GM18511 (cell line): ENCODE measurements at regions not wholly inside any gene's neighbourhood (a gene's known extent, or its start where the extent isn't known, plus 50 kb on each side); places are given as distances from the start of the nearest gene placed in this dataset.
"Not testable (repeated sequence)": the region's sequence is repeated elsewhere in the genome, so short reads cannot be mapped to it uniquely, and the experiment has no call there.

ENCODE experiments used
- ATAC-seq: cut with Tn5 transposase; IDR thresholded peaks from one replicate; pipeline ENCODE4 v1.9.1; 2021; ENCODE audit warnings: mild to moderate bottlenecking, moderate library complexity; ENCODE audit not compliant: unreplicated experiment

DNA sequence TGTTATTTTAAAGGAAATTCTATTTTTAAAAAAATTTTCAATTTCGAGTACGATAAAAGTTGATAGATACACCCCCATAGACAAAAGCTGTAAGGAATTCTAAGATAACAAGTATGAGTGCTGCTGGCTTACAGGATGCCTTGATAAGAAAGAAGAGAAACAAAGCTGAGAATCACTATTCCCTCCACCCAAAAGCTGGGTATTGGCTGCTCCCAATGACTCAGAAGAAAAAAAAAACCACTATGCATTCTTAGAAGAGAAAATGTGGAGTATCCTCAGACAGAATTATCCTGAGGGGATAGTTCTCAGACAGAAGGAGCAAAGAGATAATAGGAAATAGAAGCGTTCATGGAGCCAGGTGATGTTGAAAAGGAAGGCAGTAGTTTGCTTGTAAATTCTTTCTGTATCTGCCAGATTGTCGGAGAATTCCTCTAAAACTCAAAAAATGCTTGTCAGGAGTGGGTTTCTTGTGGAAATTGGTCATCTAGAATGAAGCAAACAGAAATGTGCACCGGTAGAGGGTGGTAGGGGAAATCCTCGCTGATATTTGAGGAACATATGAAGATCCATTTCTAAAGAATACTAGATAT is 217.5 kb upstream of the ADAMTS3 start:
- no peak for ATAC-seq

DNA sequence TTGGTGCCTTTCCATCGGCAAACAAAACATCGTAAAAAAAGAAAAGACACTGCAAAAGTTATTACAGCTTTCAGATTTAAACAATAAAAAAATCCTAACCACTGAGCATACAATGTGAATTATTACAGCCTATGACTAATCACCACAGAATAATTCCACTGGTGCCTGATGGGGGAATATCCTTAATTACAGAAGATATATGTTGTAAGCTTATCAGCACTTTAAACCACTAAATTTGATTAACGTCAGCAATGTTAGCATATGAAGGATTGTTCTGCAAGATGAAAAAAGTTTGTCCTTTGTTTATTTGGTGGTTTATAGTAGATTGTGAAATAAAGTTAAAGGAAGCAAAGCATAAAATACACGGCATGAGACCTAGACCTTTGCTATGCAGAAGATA is 210.2 kb upstream of the ADAMTS3 start:
- no peak for ATAC-seq

DNA sequence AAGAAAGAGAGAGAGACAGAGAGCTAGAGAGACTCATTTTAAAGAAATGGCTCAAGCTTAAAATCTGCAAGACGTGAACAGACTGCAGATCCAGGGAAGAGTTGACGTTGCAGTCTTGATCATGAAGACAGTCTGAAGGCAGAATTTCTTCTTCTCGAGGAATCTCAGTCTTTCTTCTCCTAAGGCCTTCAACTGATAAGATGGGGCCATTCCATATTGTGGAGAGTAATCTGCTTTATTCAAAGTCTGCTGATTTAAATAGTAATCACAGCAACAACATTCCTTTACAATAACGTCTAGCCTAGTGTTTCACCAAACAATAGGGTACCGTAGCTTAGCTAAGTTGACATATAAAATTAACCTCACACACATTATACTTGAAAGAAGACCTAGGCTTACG is 208.4 kb upstream of the ADAMTS3 start:
- ATAC-seq = no peak

DNA sequence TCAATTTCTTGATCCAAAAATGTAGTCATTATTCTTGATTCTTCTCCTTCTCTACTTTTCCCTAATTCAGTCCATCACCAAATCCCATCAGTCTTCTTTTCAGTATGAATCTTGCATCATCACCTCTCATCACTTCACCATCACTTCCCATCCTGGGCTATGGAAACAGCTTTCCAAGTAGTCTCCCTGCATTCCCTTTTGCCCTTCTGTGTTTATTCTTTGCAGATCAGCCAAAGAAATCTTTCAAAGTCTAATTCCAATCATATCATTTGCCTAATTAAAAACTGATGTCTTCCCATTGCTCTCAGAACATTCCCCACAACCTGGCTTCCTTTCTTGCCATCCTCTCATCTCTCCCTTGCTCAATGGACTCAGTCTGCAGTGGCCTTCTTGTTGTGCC is 201.7 kb upstream of the ADAMTS3 start:
- ATAC-seq = no peak

DNA sequence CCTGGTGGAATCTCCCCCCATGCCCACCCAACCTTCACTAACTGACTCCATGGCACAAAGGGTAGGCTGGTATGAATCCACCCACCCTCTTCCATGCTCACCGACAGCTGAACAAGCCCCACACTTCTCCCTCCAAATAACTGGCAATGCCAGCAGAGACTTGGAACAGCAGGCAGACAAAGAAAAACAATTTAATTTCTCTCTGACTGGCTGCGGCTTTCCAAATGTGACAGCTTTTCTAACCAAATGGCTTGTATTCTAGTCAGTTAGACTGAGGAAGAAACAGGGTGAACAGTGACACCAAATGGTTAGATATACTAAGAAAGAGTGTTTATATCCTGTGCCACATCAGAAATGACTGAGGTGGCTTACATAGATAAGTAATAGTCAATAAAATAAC is 199.3 kb upstream of the ADAMTS3 start:
- no peak for ATAC-seq

DNA sequence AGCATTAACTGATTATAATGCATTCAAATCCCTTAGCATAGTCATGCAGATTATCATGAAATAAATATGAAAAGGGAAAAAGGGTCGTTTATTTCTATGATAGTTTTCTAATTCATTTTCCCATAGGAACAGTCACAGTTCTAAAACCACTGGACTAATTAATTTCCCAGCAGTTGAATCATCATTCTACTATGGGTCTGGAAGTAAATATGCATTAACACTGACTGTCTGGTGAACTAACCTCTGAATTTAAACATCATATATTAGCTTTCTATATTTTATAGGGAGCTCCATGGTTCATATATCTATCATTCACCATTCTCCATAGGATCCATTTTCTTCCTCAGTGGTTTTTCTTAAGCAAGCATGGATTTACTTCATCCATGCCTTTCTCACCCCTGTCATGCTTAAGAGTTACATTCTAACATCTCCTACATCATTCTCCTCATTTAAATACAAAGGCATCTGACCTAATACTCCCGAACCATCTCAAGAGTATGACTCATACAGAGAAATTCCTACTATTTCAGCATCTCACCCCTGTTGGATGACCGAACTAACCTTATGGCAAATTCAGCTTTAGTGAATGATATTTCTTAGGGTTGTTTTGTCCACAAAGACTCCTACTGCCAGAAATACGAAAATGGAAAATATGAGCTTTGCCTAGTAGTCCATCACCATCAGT is 198.7 kb upstream of the ADAMTS3 start:
- no peak for ATAC-seq

DNA sequence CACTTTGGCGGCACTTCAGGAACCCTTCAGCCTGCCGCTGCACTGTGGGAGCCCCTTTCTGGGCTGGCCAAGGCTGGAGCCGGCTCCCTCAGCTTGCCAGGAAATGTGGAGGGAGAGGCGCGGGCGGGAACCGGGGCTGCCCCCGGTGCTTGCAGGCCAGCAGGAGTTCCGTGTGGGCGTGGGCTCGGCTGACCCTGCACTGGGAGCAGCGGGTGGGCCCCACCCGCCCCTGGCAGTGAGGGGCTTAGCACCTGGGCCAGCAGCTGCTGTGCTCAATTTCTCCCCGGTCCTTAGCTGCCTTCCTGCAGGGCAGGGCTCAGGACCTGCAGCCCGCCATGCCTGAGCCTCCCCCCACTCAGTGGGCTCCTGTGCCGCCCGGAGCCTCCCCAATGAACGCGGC is 196.8 kb upstream of the ADAMTS3 start:
- ATAC-seq = not testable (repeated sequence)

DNA sequence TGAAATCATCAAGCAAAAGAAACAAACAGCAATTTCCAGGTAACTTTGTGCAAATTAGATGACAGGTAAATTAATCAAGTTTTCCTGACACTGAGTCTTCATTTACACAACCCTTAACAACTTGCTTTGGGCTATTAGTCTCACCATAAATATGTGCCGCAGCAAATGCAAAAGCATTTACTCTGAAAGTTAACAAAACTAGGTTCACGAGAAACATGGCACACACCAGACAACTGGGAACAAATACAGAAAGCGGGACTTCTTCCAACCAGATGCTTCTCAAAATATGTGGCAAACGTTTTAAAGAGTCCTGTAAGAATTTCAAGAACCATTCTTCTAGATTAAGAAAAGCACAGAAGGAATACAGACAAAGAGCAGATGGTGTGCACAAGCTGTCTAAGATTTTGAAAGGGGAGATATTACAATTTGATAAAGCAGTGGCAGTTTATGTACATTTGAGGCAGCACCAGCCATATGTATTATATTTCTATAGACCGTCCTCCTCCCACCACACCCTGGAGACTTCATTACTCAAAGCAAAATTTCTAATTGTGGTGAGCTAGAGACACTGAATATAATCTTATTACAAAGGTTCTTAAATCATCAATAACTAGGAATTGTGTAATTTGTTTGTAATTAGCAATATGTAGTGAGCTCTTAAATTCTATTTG is 192.5 kb upstream of the ADAMTS3 start:
- ATAC-seq = no peak

DNA sequence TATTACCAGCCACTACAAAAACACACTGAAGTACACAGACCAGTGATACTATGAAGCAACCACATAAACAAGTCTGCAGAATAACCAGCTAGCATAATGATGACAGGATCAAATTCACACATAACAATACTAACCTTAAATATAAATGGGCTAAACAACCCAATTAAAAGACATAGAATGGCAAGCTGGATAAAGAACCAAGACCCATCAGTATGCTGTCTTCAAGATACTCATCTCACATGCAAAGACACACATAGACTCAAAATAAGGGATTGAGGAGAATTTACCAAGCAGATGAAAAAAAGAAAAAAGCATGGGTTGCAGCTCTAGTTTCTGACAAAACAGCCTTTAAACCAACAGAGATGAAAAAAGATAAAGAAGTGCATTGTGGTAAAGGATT is 184.4 kb upstream of the ADAMTS3 start:
- ATAC-seq = not testable (repeated sequence)

DNA sequence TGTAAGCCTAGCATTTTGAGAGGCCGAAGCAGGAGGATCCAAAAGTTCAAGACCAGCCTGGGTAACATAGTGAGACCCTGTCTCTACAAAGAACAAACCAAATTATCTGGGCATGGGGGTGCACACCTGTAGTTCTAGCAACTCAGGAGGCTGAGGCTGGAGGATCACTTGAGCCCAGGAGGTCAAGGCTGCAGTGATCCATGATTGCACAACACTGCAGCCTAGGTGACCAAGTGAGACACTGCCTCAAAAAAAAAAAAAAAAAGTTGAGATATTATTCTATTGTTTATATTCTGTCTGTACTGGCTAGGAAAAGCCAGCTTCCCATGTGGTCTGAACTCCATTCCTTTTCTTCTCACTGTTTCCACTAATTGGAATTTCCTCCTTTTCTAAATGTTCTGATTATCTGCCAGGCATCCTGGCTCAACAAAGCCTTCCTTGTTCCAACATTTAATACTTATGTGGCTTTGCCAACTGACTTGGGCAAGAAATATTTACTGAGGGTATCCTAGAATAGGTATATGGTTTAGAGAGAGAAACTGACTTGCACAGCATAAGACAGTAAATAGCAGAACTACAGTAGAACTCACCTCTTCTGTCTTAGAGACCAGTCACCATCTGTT is 175.2 kb upstream of the ADAMTS3 start:
- no peak for ATAC-seq

DNA sequence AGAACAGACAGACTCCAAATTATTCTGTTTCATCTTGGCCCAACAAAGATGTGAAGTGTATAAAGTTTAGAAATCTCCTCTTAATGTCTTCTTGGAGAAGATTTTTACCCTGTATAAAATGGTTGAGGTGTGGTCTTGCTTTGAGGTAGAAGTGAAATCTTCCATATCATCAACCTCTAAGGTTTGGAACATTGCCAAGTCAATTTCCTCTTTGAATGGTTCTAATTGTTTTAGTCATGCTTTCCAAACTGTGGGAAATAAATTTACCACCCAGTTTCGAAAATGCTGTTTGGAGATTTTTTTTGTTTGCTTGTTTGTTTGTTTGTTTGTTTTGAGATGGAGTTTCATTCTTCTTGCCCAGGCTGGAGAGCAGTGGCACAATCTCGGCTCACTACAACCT is 174.1 kb upstream of the ADAMTS3 start:
- ATAC-seq = no peak

DNA sequence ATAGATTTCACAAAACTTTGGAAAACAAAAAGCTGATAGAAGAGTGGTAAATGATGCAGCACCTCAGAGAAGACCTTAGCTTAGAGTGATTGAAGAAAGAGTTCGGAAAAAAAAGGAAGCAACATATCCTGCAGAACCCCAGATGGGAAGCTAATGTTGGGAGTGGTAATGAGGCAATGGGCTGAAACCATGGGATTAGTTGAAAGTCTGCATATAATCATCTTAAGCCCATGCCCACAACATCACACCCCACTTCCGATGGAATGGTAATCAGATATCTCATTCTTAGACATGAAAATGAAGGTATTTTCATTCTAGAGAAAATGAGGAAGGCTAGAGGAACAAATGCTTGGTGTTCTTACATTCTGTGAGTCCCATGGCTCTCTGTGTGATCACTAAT is 146.3 kb upstream of the ADAMTS3 start:
- no peak for ATAC-seq

DNA sequence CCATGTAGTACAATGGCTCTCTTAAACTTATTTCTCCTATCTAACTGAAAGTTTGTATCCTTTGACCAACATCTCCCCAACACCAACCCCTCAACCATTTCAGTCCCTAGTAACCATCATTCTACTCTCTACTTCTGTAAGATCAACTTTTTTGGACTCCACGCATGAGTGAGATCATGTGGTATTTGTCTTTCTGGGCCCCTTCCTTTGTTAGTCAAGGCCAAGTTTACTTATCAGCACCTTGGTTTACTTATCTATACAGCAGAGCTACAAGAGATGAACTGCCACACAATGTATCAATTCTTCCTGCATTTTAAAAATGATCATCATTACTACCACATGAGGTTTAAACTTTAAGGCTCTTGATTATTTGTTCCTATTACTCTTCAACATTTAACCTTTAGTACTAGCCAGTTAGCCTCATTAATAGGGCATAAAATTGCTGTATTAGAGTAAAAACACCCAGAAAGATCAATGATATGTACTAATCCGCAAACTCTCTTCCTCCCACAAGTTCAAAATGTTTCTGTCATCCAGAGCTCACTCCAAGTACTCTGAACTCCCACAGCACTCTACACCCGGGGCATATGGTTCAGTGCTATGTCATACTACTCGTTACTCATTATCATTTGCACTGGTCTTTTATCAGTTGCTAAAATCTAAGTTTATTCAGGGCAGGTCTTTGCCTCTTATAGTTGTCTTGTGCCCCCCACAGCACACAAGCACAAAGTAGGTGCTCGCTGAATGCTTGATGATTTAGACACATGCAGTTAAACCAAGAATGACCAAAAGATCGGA is 145.7 kb upstream of the ADAMTS3 start:
- ATAC-seq = no peak

DNA sequence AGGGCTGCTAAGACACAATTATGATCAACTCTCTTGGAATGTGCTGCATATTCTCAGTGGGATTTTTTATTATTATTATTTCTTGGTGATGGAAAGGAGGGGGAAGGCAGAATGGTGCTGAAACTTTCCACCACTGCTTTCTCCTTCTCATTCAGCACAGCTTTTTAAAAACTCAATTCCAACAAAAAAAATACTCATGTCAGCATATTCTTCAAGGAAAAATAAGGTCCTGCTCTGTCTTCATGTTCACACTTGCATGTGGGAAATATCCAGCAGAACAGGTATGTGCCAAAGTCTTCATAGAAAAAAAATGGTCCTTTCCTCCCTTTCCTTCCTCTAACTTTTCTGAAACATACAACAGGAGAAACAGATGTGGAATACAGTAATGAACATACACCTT is 144.0 kb upstream of the ADAMTS3 start:
- no peak for ATAC-seq

DNA sequence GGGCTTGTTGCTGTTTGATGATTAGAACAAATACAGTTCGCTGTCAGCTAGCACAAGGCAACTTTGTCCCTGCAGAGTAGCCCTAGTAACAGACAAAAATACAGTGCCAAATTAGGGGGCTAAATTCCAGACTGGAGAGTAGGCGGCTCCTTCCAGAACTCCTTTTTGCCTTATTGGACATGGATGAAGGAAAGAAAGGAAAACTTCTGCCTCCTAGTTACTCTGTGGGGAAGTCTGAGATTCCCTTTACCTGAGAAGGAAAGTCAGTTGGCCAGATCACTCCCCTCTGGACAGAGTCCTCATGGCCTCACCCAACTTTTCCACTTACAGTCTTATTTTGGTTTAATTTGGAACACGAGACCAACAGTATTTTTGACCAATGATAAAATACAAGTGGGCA is 140.5 kb upstream of the ADAMTS3 start:
- ATAC-seq = no peak

DNA sequence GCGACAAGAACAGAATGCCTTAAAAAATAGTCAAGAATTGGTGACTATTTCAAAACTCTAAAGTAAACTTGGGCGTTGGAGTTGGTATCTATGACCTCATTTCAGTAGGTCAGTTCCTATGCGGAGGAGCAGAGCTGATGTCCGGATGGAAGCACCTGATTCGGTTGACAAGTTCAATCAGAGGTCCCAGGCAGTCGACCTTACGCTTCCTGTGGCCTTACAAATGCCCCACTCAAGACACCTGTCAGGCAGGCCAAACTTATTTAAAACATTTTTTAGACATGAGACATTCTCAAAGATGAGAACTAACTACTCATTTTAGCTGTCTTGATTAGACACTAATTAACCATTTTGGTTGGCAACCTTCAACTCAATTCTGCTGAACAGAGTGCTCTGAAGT is 137.7 kb upstream of the ADAMTS3 start:
- ATAC-seq = no peak

DNA sequence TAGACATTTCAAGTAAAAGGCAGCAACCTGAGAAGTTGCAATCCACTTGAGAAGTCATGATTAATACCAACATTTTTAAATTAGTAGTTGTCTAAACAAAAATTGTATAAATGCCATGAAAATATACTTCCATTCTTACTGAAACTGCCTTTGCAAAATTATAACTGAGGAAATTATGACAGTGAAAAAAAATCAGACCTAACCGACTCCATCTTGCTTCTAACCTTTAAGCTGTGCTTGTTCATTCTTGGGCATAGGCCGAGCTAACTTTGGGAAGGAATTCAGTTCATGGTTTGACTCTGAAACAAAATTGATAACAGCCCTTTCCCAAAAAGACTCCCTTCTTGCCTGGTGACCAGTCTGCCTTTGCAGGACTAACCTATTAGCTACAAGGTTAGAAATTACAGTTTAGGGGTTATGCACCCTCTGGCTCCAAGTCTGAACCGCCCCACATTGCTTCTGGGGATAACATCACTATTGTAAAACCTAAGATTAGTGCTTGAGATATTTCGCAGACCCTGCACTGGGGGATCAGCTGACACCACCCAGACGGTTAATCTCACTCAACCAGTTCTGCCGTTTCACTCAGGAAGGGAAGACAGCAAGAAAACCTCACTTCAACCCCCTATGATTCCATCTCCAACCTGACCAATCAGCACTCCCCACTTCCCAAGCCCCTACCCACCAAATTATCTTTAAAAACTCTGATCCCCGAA is 136.1 kb upstream of the ADAMTS3 start:
- ATAC-seq = not testable (repeated sequence)

DNA sequence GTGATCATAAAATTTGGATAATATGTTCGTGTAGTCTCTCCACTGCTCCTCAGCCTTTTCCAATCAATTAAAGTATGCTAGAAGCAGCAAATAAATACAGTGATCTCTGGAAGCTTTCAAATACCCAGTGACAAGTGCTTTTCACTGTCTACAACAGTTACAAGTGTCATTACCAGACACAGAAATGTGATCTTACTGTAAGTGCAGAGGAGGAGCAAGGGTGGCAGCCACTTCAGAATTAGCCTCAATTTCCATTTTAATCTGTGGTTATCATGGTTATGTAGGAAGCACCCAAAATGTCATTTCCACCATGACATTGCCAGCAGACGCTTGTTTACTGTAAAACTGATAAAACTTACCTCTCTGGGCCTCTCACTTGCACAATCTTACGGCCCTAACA is 133.9 kb upstream of the ADAMTS3 start:
- no peak for ATAC-seq

DNA sequence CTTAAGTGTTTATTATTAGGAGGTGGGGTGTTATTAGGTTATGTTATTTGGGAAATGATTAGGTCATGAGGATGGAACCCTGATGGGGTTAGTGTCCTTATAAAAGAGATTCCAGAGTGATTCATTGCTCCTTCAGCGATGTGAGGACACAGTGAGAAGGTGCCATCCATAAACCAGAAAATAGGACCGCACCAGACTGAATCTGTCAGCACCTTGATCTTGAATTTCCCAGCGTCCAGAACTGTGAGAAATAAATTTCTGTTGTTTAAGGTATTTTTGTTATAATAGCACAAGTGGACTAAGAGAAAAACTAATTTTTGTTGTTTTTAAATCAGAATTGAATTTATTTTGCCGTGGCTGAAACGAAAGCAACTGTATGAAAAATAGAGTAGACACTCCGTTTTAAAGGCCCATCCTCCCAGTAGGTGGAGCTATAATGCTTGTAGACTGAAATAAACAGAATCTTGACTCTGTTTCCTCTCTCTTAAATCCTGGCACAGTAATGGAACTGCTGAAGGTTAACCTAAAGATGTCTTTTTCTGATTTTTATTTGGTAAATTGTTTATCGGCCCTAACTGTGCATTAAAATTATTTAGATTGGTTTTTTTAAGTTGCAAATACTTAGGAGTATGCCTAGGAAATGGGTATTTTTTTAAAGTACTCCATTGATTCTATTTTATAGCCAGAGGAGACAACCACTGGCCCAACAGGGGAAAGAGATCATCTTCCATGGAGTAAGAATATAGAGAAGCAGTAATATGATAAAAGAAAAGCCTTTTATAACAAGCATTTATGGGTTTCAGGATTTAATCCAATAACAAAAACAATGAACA is 133.2 kb upstream of the ADAMTS3 start:
- peak; percentile 92 for ATAC-seq

DNA sequence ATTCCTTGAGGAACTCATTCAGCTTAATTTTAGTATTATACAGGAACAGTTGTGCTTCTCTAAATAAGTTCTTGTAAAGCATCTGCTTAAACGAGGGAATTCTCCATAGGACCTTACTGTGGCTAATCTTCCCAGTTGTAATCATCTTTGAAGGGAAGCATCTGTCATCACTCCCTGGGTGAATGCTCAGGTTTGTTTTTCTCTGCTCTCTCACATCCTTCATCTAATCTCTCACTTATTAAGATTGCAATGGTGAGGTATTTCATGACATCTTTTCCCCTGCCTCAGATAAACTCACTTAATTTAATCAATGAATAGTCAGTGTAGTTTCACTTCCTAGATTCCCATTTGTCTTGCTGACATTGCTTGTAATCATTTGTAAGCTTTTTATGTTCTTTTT is 121.8 kb upstream of the ADAMTS3 start:
- no peak for ATAC-seq
